GM10266 (cell line): ENCODE measurements at regions not wholly inside any gene's neighbourhood (a gene's known extent, or its start where the extent isn't known, plus 50 kb on each side); places are given as distances from the start of the nearest gene placed in this dataset.

Experiments
- DNase-seq: peaks from one replicate; pipeline ENCODE4 v3.0.0; 2012; ENCODE audit errors: extremely low spot score
- TF ChIP-seq, protein P1 (sequence below): IDR thresholded peaks from 2 replicates; pipeline ENCODE4 v1.5.1; 2012; ENCODE audit warnings: mild to moderate bottlenecking, low read depth; ENCODE audit not compliant: control insufficient read depth, insufficient read depth; ENCODE audit errors: missing control alignments

DNA sequence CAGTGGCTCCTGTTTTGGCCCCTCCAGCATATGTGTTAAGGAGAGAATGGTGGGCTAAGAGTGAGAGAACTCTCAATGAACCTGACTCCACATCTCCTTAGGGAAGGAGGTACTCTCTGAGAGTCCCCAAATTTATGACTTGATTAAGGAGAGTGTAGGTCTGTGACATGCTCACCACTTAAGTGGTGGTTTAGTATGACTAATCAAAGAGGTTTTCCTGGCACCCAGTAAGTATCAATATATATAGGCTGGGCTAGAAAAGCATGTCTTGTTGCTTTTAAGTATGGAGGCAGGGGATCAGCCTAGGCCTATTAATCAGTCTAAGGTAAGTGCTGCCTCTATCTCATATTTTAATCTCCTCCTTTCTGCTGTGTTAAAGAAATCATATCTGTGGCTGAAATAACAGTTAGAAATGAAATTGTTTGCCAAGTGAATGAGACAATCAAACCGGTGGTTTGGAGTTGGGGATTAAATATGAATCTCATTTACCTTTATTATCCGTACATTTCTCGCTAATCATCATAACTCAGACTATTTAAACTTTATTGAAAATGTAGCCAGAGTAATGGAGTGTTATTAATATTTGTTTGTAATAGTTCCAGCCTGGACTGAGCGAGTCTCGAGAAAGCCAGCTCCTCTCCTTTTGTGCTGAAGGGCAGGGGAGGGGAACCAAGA is 107.7 kb upstream of the MEIS1 start:
- TF ChIP-seq, protein P1, sequence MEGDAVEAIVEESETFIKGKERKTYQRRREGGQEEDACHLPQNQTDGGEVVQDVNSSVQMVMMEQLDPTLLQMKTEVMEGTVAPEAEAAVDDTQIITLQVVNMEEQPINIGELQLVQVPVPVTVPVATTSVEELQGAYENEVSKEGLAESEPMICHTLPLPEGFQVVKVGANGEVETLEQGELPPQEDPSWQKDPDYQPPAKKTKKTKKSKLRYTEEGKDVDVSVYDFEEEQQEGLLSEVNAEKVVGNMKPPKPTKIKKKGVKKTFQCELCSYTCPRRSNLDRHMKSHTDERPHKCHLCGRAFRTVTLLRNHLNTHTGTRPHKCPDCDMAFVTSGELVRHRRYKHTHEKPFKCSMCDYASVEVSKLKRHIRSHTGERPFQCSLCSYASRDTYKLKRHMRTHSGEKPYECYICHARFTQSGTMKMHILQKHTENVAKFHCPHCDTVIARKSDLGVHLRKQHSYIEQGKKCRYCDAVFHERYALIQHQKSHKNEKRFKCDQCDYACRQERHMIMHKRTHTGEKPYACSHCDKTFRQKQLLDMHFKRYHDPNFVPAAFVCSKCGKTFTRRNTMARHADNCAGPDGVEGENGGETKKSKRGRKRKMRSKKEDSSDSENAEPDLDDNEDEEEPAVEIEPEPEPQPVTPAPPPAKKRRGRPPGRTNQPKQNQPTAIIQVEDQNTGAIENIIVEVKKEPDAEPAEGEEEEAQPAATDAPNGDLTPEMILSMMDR = no peak
- no peak for DNase-seq

DNA sequence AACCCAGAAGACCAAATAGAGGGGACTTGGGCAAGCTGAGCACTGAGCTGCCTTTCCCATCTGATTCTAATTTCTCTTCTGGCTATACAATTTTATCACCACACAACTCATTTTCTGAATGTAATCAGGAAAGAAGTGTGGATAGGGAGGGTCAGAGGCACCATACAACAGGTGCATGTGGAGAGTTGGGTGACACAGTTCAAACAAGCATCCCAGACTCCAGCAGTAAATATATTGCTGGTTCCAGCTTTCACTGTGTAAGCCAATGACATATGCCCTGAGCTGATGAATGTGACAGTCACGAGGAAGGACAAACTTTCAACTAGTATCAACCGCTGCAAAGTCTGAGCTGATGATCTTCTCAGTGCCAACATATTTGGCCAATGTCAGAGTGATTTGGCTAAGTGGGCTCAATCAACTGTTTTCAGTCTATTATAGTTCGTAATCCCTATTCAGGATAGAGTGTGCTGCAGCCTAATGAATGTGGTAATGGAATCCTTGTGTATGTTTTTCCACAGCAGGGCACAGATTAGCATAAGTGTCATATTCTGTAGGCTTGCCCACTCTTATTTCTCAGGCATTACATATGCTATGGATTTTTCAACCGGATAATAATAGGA is 109.9 kb upstream of the MEIS1 start:
- no peak for DNase-seq
- TF ChIP-seq, protein P1 = no peak

DNA sequence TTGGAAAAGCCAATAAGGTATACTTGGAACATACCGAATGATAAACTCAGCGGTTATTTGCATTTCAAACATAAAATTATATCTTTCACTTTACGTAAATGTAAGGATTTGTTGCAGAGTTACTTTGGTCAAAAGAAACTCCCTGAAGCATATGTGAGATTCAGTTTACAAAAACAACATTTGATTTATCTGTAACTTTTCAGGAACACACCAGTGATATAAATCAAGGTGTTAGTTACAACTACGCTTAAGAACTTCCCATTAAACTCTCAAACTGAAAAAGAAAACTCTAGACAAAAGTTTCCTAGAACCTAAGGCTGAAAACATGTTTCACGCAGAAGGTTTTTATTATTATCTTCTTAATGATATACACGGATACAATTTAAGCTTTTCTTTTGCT is 110.6 kb upstream of the MEIS1 start:
- TF ChIP-seq, protein P1 = no peak
- no peak for DNase-seq

- DNase-seq = no peak
- TF ChIP-seq, protein P1 = no peak
These were observed 111.5 kb upstream of the MEIS1 start for GRCh38 chr2:66323406-66323805.

- TF ChIP-seq, protein P1 = no peak
- DNase-seq = no peak
These were observed 112.2 kb upstream of the MEIS1 start for GRCh38 chr2:66322506-66323260.

- TF ChIP-seq, protein P1 = no peak
- DNase-seq = no peak
These were observed 116.8 kb upstream of the MEIS1 start for GRCh38 chr2:66318009-66318561.
